ENCODE measurements at regions not wholly inside any gene's neighbourhood (a gene's known extent, or its start where the extent isn't known, plus 50 kb on each side); places are given as distances from the start of the nearest gene placed in this dataset.
"Not testable (repeated sequence)": the region's sequence is repeated elsewhere in the genome, so short reads cannot be mapped to it uniquely, and the experiment has no call there.

GRCh38 chr3:39733804-39734203 is 75.6 kb upstream of the MYRIP start:
- no peaks in the 10 kb centered on the region for H3K4me1 ChIP-seq
- DNase-seq: no peak
- H3K27me3 ChIP-seq: no peaks in the 10 kb centered on the region
- TF ChIP-seq CTCF (IDR thresholded peaks at IDR 0.05) (no peak), EP300 (IDR thresholded peaks at IDR 0.05; ENCODE audit: low read depth) (no peak), POLR2AphosphoS5 (IDR thresholded peaks at IDR 0.05) (no peak), POLR2A (IDR thresholded peaks at IDR 0.05) (no peak)
- no peak overlapping the region for H3K4me3 ChIP-seq
- H3K9me3 ChIP-seq: no peaks in the 10 kb centered on the region
- in situ Hi-C loops (cut with MboI; ENCODE audit: low pct_ligation_motif_present in 1 of 4, low pct_unique_long_range_greater_than_20kb in 1 of 4, low sequenced_read_pairs in 3 of 4) (no loop called here), intact Hi-C loops (cut with DNase I; ENCODE audit: low total_unique reads) (no loop called here)
- no peaks in the 10 kb centered on the region for H3K36me3 ChIP-seq
- no peak overlapping the region for H3K27ac ChIP-seq
- 82 to 84% methylated on average over 2 to 3 of the region's 3 CpGs for WGBS, 2 donors (ENCODE audit: low coverage in 1 of 2)

GRCh38 chr3:39739658-39740057 is 69.8 kb upstream of the MYRIP start:
- H3K9me3 ChIP-seq; in situ Hi-C loops (cut with MboI; ENCODE audit: low pct_ligation_motif_present in 1 of 4, low pct_unique_long_range_greater_than_20kb in 1 of 4, low sequenced_read_pairs in 3 of 4); H3K4me1 ChIP-seq; H3K27me3 ChIP-seq; DNase-seq; intact Hi-C loops (cut with DNase I; ENCODE audit: low total_unique reads); H3K27ac ChIP-seq; H3K4me3 ChIP-seq; H3K36me3 ChIP-seq: not testable (repeated sequence)
- 79% methylated on average over 1 of the region's 1 CpG; no CpG with 5 or more reads in 1 of the 2 donors for WGBS, 2 donors (ENCODE audit: low coverage in 1 of 2)

- intact Hi-C loops (cut with DNase I; ENCODE audit: low total_unique reads): no loop called here
- TF ChIP-seq POLR2AphosphoS5 (IDR thresholded peaks at IDR 0.05) (no peak), CTCF (IDR thresholded peaks at IDR 0.05) (no peak), EP300 (IDR thresholded peaks at IDR 0.05; ENCODE audit: low read depth) (no peak), POLR2A (IDR thresholded peaks at IDR 0.05) (no peak)
- H3K27me3 ChIP-seq: no peaks in the 10 kb centered on the region
- H3K9me3 ChIP-seq: no peaks in the 10 kb centered on the region
- 87 to 88% methylated on average over 3 of the region's 3 CpGs for WGBS, 2 donors (ENCODE audit: low coverage in 1 of 2)
- no peaks in the 10 kb centered on the region for H3K36me3 ChIP-seq
- in situ Hi-C loops (cut with MboI; ENCODE audit: low pct_ligation_motif_present in 1 of 4, low pct_unique_long_range_greater_than_20kb in 1 of 4, low sequenced_read_pairs in 3 of 4): no loop called here
- H3K4me1 ChIP-seq: no peaks in the 10 kb centered on the region
- no peak overlapping the region for H3K27ac ChIP-seq
- no peak overlapping the region for H3K4me3 ChIP-seq
- no peak for DNase-seq
Observed at GRCh38 chr3:39744746-39745145, 64.7 kb upstream of the MYRIP start.

GRCh38 chr3:39748002-39748401 is 61.4 kb upstream of the MYRIP start:
- H3K36me3 ChIP-seq: no peaks in the 10 kb centered on the region
- no peak for TF ChIP-seq CTCF (IDR thresholded peaks at IDR 0.05)
- TF ChIP-seq POLR2A (IDR thresholded peaks at IDR 0.05): no peak
- no peak for TF ChIP-seq POLR2AphosphoS5 (IDR thresholded peaks at IDR 0.05)
- no peak for TF ChIP-seq EP300 (IDR thresholded peaks at IDR 0.05; ENCODE audit: low read depth)

GRCh38 chr3:39748763-39749162 is 60.6 kb upstream of the MYRIP start:
- WGBS, 2 donors (ENCODE audit: low coverage in 1 of 2): 75% methylated on average over 2 of the region's 2 CpGs
- intact Hi-C loops (cut with DNase I; ENCODE audit: low total_unique reads): no loop called here

More at GRCh38 chr3:39748002-39748401, 61.4 kb upstream of the MYRIP start:
- Histone ChIP-seq H3K27me3 (no peaks in the 10 kb centered on the region), H3K27ac (no peak overlapping the region), H3K9me3 (no peaks in the 10 kb centered on the region), H3K4me3 (no peak overlapping the region), H3K4me1 (no peaks in the 10 kb centered on the region)
- WGBS, 2 donors (ENCODE audit: low coverage in 1 of 2): 57% methylated on average over 1 of the region's 1 CpG
- intact Hi-C loops (cut with DNase I; ENCODE audit: low total_unique reads) (no loop called here), in situ Hi-C loops (cut with MboI; ENCODE audit: low pct_ligation_motif_present in 1 of 4, low pct_unique_long_range_greater_than_20kb in 1 of 4, low sequenced_read_pairs in 3 of 4) (no loop called here)
- no peak for DNase-seq

More at GRCh38 chr3:39748763-39749162, 60.6 kb upstream of the MYRIP start:
- H3K4me3 ChIP-seq: no peak overlapping the region
- H3K4me1 ChIP-seq: no peaks in the 10 kb centered on the region
- in situ Hi-C loops (cut with MboI; ENCODE audit: low pct_ligation_motif_present in 1 of 4, low pct_unique_long_range_greater_than_20kb in 1 of 4, low sequenced_read_pairs in 3 of 4): no loop called here
- H3K27me3 ChIP-seq: no peaks in the 10 kb centered on the region
- no peaks in the 10 kb centered on the region for H3K36me3 ChIP-seq
- TF ChIP-seq CTCF (IDR thresholded peaks at IDR 0.05): no peak
- TF ChIP-seq POLR2AphosphoS5 (IDR thresholded peaks at IDR 0.05): no peak
- no peak for TF ChIP-seq EP300 (IDR thresholded peaks at IDR 0.05; ENCODE audit: low read depth)
- no peak for TF ChIP-seq POLR2A (IDR thresholded peaks at IDR 0.05)
- no peaks in the 10 kb centered on the region for H3K9me3 ChIP-seq
- DNase-seq: no peak
- no peak overlapping the region for H3K27ac ChIP-seq
